Left ventricle myocardium inferior (tissue), 1 donor: ENCODE measurements at regions not wholly inside any gene's neighbourhood (a gene's known extent, or its start where the extent isn't known, plus 50 kb on each side); places are given as distances from the start of the nearest gene placed in this dataset.
A peak's percentile ranks its signal among the peaks of the same experiment; 100 is the strongest.

Experiments used
- DNase-seq: peaks from one replicate; pipeline ENCODE4 v3.0.0-alpha.2; 2020
- H3K27ac ChIP-seq: fragments of 200-600 bp; replicated peaks from 2 replicates; pipeline ENCODE4 v1.8.0; 2021
- H3K27me3 ChIP-seq: fragments of 200-600 bp; 2 replicates; pipeline ENCODE4 v1.8.0; 2021; ENCODE audit warnings: low read depth
- H3K36me3 ChIP-seq: fragments of 200-600 bp; 2 replicates; pipeline ENCODE4 v1.8.0; 2021
- H3K4me1 ChIP-seq: fragments of 200-600 bp; 2 replicates; pipeline ENCODE4 v1.8.0; 2021
- H3K4me3 ChIP-seq: fragments of 200-600 bp; 2 replicates; pipeline ENCODE4 v1.8.0; 2021; ENCODE audit warnings: mild to moderate bottlenecking, moderate library complexity
- H3K9me3 ChIP-seq: fragments of 200-600 bp; replicated peaks from 2 replicates; pipeline ENCODE4 v1.8.0; 2021
- intact Hi-C: fragments of 100-400 bp; cut with micrococcal nuclease; formaldehyde crosslinking; loops from one replicate; pipeline ENCODE4 v1.11.0; 2022
- TF ChIP-seq, protein P1 (sequence below): fragments of 200-600 bp; IDR thresholded peaks from 2 replicates; pipeline ENCODE4 v1.8.0; 2021; ENCODE audit warnings: antibody characterized with exemption, mild to moderate bottlenecking, borderline replicate concordance
- donor health status: DM: no; HTN: yes; CAD: no; lungs with severe emphysema.

DNA sequence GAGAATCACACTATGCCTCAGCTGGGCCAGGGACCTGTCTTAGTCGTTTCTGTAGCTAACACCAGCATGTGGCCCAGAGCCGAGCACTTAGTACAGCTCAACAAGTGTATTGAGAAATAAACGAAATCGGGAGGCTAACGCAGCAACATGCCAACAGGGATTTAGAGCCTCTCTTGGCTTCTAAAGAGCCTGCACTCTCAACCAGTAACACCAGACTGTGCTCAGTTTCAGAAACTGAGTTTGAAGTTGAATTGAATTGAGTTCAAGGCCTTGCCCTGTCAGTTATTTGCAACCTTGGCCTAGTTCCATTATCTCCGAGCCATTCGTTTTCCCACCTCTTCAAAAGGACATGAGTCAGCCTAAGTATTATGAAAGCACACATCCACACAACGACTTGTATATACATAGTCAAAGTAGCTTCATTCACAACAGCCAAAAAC is 71.3 kb upstream of the LDB2 start:
- Histone ChIP-seq H3K9me3 (no peaks in the 10 kb centered on the region), H3K27ac (no peak overlapping the region), H3K4me3 (no peak overlapping the region), H3K36me3 (no peaks in the 10 kb centered on the region), H3K4me1 (no peaks in the 10 kb centered on the region), H3K27me3 (no peaks in the 10 kb centered on the region)
- intact Hi-C loops = no loop called here
- DNase-seq = no peak
- TF ChIP-seq, protein P1, sequence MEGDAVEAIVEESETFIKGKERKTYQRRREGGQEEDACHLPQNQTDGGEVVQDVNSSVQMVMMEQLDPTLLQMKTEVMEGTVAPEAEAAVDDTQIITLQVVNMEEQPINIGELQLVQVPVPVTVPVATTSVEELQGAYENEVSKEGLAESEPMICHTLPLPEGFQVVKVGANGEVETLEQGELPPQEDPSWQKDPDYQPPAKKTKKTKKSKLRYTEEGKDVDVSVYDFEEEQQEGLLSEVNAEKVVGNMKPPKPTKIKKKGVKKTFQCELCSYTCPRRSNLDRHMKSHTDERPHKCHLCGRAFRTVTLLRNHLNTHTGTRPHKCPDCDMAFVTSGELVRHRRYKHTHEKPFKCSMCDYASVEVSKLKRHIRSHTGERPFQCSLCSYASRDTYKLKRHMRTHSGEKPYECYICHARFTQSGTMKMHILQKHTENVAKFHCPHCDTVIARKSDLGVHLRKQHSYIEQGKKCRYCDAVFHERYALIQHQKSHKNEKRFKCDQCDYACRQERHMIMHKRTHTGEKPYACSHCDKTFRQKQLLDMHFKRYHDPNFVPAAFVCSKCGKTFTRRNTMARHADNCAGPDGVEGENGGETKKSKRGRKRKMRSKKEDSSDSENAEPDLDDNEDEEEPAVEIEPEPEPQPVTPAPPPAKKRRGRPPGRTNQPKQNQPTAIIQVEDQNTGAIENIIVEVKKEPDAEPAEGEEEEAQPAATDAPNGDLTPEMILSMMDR = no peak

DNA sequence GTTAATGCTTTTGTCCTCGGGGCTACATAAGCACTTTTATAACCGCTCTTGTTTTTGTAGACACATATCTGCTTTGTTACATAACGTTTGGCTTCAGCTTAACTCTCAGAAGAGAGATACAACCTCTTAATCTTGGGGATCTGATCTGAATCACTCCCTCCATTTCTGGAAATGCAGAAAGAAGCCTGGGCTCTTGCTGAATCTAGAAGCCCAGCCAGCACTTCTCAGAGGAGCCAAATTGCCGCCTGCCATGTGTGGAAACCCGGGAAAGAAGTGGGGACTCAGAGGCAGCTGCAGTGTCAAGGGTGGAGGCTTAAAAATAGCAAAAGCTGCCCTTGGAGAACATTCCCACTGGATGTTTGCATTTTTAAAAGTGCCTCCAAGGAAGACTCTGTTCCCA is 69.3 kb upstream of the LDB2 start:
- Histone ChIP-seq H3K36me3 (no peaks in the 10 kb centered on the region), H3K9me3 (no peaks in the 10 kb centered on the region), H3K27ac (peak overlapping the region; percentile 53), H3K4me3 (no peak overlapping the region), H3K4me1 (no peaks in the 10 kb centered on the region), H3K27me3 (no peaks in the 10 kb centered on the region)
- DNase-seq = peak; percentile 45
- intact Hi-C loops = no loop called here
- TF ChIP-seq, protein P1 = no peak

DNA sequence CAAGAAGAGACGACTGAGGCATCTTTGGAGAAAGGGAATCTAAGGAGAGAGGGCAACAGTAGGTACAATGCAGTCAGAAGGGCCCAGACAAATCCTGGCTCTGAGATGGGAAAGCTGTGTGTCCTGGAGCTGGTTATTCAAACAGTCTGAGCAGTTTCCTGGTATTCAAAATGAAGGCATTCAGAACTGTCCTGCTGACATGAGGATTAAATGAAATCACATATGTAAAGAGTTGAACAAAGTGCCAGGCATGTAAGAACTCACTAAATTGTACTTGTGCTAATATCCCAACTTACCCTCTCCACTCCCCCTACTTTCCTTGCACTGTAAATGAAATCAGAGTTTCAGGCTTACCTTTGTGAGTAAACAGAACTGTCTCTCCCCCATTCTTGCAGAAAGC is 60.9 kb upstream of the LDB2 start:
- TF ChIP-seq, protein P1 = no peak
- Histone ChIP-seq H3K27me3 (no peaks in the 10 kb centered on the region), H3K36me3 (no peaks in the 10 kb centered on the region), H3K4me3 (no peak overlapping the region), H3K9me3 (peaks cover 18% of the 10 kb centered on the region), H3K4me1 (no peaks in the 10 kb centered on the region), H3K27ac (no peak overlapping the region)
- DNase-seq = no peak
- intact Hi-C loops = no loop called here

DNA sequence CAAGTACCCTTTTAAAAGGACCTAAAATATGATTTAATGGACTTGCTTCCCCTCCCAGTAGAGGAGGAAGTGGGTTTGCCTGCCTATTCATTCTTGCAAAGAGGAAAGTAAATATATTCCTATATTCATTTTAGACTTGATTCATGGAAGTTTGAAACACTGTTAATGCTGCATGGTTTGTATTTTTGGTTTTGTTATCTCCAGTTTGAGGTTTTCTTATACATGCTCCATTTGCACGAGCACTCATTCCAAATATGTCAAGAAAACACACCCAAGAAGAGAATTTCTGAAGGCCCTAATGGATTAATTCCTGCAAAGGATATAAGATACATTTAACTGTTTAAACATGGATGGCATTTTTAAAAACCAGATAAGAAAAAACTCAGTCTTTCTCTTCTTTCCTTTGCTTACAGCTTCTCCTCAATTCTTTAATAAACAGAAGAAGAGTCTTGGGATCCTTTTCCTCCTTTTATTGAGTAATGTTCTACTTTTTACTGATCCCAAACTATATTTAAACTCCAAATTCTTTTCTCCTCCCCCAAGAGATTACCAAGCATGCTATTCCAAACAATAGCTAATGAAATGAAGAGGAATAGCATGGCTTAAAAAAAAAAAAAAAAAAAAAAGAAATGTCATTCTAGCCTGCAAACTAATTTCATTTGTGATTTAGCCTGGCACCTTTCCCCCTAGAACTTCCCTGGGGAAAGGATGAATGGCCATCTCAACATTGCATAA is 54.6 kb upstream of the LDB2 start:
- Histone ChIP-seq H3K9me3 (peaks cover 26% of the 10 kb centered on the region), H3K4me1 (peaks cover 6% of the 10 kb centered on the region), H3K27ac (peak overlapping the region; percentile 18), H3K27me3 (no peaks in the 10 kb centered on the region), H3K4me3 (peak overlapping the region; percentile 31), H3K36me3 (no peaks in the 10 kb centered on the region)
- TF ChIP-seq, protein P1 = no peak
- intact Hi-C loops = no loop called here
- no peak for DNase-seq

DNA sequence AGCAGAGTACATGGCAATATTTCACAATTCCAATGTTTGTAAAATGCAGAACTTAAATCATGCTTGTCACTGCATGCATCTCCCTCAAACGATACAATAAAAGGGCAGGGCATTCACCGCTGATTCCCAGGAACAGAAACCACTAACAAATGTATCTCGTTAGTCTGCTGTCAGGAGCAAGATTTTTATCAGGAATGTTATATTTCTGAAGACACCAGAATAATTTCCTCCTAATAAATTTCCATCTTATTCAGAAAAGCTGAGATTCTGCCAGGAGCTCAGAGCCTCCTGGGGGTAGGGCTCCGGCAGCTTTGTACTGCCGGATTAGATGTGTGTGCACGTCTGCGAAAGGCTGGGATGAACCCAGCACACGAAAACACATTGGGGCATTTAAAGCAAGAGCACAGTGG is 54.0 kb upstream of the LDB2 start:
- peak overlapping the region; percentile 18 for H3K27ac ChIP-seq
- DNase-seq = no peak
- intact Hi-C loops = no loop called here
- H3K4me1 ChIP-seq = peaks cover 6% of the 10 kb centered on the region
- H3K9me3 ChIP-seq = peaks cover 26% of the 10 kb centered on the region
- TF ChIP-seq, protein P1 = no peak
- H3K27me3 ChIP-seq = no peaks in the 10 kb centered on the region
- no peaks in the 10 kb centered on the region for H3K36me3 ChIP-seq
- H3K4me3 ChIP-seq = peak overlapping the region; percentile 31
